ENCODE measurements at regions not wholly inside any gene's neighbourhood (a gene's known extent, or its start where the extent isn't known, plus 50 kb on each side); places are given as distances from the start of the nearest gene placed in this dataset.
"Not testable (repeated sequence)": the region's sequence is repeated elsewhere in the genome, so short reads cannot be mapped to it uniquely, and the experiment has no call there.

DNA sequence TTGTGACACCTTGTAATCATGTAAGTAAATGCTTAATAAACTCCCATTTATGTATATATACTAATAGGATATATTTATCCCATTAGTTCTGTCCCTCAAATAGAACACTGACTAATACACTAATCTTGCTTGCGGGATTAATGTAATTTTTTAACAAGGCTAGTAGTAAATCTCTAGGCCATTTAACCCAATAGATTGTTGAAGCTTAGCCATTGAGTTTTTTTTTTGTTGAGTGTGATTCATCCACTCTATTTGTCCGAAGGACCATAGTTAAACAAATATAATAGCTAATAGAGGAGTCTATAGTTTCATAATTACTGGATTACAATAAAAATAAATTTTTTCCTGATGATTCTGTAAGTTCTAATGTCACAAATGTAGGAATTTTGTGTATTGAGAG is 474.4 kb downstream of the CDH9 start:
- FAIRE-seq: no peak
- DNase-seq (ENCODE audit: low spot score in 2 of 2): no peak

DNA sequence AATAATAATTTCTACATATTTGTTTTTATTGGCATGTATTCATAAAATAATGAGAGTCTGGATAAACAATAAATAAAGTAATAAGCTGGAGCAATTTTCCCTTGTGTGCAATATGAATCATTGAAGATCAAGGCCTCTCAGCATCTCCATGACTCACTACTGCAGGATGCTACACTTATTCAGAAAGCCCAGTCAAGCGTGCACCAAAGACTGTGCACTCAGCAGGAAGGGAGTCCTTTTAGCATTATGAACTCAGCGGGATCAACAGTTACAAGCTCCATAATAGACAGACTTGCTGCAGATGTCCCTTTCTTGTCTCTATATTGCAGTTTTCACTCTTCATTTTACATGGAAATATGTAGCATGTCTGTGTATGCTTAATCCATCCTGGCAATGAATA is 485.3 kb downstream of the CDH9 start:
- FAIRE-seq (no peak), DNase-seq (ENCODE audit: low spot score in 2 of 2) (no peak)

DNA sequence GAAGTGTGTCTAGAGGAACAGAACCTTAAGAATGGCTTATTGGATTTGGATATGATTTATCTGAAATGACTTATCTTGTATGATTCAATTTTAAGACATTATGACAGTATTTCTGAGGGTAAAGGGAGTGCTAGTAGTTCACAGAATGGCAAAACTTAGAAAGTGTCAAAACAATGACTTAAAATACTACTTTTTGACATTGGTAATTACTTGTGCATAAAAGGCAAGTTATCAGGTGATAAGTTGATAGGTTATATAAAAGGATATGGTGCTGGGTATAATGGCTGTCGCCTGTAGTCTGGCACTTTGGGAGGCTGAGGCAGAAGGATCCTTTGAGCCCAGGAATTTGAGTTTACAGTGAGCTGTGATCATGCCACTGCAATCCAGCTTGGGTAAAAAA is 494.4 kb downstream of the CDH9 start:
- FAIRE-seq: no peak

DNA sequence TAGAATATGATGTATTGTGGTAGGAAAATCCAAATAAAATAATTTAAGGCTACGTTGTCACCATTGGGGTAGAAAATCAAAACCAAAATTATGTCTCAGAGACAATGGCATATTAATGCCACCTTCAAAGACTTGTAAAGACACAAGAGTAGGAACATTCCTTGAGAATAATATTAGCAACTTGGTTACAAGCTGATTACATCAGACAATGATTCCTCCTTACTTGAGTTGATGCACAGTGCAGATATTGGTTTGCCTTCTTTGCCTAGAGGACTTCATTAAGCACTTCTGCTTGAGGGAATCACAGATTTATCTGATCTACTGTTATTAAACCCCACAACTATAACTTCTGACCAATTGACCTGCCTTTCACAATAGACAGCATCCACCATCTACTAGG is 500.2 kb downstream of the CDH9 start:
- FAIRE-seq (no peak), DNase-seq (ENCODE audit: low spot score in 2 of 2) (no peak)

More for the DNA sequence above, 494.4 kb downstream of the CDH9 start:
- DNase-seq (ENCODE audit: low spot score in 2 of 2): no peak

DNA sequence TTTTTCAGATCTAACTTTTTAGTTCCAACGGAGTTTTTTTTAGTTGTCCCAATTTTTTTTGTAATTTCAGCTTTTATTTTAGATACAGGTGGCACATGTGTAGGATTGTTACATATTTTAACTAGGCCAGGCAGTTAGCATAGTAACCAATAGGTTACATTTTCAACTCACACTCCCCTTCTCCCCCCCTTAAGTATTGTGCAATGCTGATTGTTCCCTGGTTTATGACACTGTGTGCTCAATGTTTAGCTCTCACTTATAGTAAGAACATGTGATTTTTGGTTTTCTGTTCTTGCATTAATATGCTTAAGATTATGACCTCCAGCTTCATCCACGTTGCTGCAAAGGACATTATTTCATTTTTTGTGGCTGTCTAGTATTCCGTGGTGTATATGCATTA is 503.2 kb downstream of the CDH9 start:
- DNase-seq (ENCODE audit: low spot score in 2 of 2): no peak
- no peak for FAIRE-seq

DNA sequence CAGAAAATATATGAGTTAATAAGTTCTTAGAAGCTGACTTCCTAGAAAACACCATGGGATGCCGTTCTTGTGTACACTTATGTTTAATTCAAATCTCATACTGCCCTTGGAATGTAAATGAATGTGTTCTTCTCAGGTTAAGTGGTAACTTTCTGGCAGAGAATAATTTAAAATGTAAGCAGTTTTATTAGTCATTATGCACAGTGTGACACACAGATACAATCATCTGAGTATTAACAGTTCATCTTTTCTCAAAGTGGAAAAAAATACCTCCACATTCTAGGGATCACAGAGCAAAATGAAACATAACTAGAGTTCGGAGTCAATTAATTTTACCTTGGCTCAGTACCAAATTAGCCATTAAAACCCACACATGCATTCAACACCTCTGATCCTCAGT is 508.1 kb downstream of the CDH9 start:
- DNase-seq (ENCODE audit: low spot score in 2 of 2): no peak
- FAIRE-seq: no peak

DNA sequence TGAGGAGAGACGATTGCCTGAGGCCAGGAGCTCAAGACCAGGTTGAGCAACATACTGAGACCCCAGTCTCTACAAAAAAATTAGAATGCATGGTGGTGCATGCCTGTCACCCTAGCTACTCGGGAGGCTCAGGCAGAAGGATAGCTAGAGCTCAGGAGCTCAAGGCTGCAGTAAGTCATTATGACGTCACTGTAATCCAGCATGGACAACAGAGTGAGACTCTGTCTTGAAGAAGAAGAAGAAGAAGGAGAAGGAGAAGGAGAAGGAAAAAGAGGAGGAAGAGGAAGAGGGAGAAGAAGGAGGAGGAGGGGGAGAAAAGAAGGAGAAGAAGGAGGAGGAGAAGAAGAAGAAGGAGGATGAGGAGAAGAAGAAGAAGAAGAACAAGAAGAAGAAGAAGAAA is 519.1 kb downstream of the CDH9 start:
- no peak for DNase-seq (ENCODE audit: low spot score in 2 of 2)
- no peak for FAIRE-seq

DNA sequence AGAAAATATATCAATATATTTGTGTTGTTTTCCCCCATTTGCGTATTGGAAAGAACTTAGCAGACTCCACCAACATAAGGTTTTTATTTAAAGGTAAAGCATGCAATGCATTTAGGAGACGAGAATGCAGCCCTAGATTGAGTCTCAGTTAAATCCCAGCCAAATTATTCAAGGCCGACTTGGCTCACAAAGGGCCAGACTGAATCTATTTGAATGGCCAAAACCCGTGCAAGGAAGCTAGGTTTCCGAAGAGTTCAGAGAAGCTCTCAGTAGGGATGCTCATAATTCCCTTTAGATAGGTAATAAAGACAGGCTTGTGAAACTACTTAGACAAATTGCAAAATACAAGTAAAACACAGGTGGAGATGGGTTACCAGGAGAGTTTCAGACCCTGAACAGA is 520.3 kb downstream of the CDH9 start:
- DNase-seq (ENCODE audit: low spot score in 2 of 2): no peak

DNA sequence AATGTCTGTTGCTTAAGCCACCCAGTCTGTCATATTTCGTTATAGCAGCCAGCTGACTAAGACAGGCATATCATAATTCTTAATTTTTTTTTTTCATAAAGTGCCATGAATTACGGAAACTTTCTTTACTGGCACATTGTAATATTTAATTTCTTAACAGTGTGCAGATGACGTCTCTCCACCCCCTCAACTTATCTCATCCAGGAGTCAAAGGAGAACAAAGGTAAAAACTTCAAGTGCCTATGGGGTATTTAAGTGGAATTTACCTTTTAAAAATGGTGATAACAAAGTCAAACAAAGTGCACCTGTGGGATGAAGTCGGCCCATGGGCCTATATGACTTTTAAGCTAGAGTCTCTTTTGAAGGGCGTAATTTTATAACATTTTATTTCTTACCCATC is 539.4 kb downstream of the CDH9 start:
- DNase-seq (ENCODE audit: low spot score in 2 of 2) (no peak), FAIRE-seq (no peak)

More for the DNA sequence above, 520.3 kb downstream of the CDH9 start:
- FAIRE-seq: no peak

DNA sequence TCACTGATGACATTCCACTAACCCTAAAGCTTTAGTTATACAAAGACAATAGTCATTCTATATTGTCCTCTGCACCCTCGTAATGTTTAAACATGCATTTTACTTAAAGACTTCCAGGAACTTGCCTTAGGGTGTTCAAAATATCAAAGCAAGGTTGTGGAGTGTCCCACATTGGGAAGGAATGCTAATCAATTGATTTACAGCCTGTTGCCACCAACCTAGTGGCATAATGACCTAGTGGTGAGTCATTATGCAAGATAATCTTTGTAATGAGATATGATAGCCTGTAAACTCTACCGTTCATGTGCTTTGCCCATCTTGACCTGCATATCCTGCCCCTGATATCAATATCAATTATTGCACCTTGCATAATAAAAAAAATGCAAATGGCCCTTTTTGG is 542.9 kb downstream of the CDH9 start:
- no peak for FAIRE-seq
- no peak for DNase-seq (ENCODE audit: low spot score in 2 of 2)

DNA sequence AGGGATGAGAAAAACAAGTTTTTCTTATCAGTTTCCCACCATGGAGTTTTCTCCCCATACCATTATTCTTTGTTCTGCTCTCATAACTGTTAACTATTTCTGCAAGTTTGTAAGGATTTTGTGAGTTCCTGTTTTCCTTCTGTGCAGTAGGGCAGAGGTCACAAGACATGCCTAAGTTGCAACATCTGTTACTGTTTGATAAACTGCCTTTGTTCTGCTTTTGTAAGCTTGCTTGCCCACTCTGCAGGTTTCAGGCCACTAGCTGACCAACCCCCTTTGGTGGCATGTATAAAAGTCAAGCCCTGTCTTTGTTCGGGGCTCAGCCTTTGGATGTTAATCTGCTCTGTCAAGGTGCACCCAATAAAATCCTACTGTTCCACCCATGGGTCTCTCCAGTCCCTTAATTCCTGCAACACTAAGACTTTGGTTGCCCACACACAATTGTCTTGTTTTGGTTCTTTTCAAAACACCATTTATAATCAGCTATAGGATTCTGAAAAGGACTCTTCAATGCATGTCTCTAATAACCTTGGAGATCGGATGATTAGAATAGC is 545.4 kb downstream of the CDH9 start:
- no peak for FAIRE-seq
- no peak for DNase-seq (ENCODE audit: low spot score in 2 of 2)

DNA sequence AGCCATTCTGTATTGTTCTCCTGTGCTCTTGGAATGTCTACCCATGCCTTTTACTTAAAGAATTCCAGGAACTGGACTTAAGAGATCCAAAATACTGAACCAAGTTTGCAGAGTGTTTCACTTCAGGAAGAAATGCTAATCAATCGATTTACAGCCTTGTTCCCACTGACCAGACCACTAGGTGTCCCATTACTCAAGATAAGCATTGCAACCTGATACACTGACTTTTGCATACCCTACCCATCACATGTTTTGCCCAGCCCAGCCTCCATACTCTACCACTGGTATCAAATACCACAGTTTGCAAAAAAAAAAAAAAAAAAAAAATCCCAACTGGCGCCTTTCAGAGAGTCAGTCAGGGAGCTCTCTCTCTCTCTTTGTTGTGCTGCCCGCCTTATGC is 550.8 kb downstream of the CDH9 start:
- FAIRE-seq (no peak), DNase-seq (ENCODE audit: low spot score in 2 of 2) (no peak)

DNA sequence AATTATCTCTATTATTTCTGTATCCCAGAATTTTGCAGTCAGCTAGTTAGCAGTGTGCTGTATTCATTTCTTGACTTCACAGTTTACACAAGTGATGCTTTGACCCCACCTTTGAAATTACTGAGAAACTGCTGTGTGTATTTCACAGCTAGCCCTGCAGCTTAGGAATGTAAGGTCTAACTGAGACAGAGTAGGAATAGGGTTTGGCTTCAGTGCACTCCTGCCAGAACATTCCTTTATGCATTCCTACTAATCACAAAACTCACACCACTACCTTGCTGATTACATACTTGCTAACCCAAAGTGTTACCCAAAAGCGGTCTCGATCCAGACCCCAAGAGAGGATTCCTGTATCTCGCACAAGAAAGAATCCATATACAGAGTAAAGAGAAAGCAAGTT is 551.8 kb downstream of the CDH9 start:
- FAIRE-seq (no peak), DNase-seq (ENCODE audit: low spot score in 2 of 2) (no peak)

DNA sequence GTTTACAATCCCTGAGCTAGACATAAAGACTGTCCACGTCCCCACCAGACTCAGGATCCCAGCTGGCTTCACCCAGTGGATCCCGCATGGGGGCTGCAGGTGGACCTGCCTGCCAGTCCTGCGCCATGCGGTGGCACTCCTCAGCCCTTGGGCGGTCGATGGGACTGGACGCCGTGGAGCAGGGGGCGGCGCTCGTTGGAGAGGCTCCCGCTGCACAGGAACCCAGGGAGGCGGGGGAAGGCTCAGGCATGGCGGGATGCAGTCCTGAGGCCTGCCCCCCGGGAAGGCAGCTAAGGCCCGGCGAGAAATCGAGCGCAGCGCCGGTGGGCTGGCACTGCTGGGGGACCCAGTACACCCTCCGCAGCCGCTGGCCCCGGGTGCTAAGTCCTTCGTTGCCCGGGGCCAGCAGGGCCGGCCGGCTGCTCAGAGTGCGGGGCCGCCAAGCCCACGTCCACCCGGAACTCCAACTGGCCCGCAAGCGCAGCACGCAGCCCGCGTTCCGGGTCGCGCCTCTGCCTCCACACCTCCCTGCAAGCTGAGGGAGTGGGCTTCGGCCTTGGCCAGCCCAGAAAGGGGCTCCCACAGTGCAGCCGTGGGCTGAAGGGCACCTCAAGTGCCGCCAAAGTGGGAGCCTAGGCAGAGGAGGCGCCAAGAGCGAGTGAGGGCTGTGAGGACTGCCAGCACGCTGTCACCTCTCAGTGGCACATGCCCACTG is 553.1 kb downstream of the CDH9 start:
- FAIRE-seq; DNase-seq (ENCODE audit: low spot score in 2 of 2): not testable (repeated sequence)

DNA sequence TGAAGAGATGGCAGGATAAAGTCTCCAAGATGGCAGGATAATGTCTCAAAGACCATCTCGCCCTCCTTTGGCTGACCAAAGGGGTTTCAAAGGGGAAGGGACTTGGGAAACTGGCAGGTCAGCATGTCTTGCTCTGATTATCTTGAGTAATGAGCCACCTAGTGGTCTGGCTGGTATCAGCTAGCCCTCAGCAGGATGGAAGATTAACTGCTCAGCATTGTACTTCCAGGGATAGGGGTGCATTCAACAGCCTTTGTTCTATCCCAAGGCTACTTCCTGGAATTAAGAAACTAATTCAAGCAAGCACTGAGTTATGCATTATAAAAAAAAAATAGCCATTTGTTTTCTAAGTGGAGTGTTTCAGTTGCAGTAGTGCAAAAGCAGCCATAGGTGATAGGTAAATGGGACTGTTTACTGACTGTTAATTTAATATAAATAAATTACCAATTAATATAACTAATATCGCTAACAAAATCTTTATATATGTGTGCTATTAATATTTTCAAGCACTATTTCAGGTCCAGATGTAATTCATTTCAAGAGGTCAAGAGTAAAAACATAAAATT is 555.5 kb downstream of the CDH9 start:
- FAIRE-seq: no peak
- peak; percentile 48 to 57 for DNase-seq (ENCODE audit: low spot score in 2 of 2)

DNA sequence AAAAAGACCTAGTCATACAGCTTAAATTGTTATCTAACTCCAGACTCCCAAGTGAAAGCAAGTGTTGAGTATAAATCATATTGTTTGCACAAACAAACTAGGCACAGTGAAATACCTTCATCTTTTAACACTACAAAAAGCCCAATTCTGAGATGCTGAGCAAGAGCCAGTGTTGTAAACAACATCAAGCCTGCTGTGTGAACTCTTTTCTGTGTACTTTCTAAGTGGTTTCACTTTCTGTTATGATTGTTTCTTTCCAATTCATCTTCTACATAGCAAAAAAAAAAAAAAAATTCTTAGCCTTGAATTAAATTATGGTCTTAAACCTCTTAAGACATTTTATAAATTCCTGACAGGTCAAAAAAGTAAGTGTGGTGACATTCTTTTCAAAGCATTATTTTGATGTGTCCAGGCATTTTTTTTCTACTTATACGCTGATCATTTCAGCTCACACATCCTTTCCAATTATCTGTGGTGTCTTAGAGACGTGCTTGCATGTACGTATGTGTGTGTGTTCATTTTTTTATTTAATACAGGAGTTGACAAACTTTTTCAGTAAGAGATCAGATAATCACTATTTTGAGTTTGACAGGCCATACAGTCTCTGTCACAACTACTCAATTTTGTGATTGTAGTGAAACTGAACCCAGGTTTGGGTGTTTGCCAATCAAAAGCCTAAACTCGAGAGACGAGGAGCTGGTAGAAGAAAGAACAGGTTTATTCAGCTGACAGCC is 556.1 kb downstream of the CDH9 start:
- DNase-seq (ENCODE audit: low spot score in 2 of 2) (no peak), FAIRE-seq (no peak)

DNA sequence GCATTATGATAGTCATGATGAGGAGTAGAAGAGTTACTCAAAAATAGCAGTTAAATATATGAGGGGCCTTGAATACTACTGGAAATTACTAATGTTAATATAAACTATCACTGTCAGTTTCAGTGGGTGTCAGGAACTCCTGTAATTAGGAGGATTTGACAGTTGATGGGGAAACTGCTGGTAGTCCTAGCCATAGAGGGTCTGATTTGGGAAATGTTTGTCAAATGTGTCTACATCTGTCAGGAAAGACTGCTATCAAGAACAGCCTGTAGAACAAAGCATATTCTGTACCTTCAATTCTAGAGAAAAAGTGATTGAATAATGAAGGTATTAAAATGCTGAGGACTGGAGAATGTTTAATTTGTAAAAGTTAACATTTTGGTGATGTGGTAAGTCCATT is 567.9 kb downstream of the CDH9 start:
- FAIRE-seq: no peak
- no peak for DNase-seq (ENCODE audit: low spot score in 2 of 2)

DNA sequence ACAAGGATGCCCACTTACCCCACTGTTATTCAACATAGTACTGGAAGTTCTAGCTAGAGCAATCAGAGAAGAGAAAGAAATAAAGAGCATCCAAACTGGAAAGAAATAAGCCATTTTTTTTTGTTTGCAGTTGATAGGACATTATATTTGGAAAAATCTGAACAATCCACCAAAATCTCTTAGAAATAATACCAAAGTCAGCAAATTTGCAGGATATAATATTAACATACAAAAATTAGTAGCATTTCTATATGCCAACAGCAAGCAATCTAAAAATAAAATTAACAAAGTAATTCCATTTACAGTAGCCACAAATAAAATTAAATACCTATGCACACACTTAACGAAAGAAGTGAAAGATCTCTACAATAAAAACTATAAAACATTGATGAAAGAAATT is 599.3 kb downstream of the CDH9 start:
- DNase-seq (ENCODE audit: low spot score in 2 of 2) (no peak), FAIRE-seq (no peak)

DNA sequence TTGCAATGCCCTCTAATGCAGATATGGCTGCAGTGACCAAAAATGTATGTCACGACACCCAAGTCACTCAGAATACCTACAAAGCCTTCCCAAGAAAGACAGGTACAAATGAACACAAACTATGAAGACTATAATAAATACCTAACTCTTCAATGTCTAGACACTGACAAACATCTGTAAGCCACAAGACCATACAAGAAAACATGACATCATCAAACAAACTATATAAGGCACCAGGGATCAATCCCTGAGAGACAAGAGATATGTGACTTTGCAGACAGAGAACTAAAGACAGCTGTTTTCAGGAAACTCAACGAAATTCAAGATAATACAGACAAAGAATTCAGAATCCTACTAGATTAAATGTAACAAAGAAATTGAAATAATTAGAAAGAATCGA is 603.7 kb downstream of the CDH9 start:
- DNase-seq (ENCODE audit: low spot score in 2 of 2): no peak
- FAIRE-seq: no peak

DNA sequence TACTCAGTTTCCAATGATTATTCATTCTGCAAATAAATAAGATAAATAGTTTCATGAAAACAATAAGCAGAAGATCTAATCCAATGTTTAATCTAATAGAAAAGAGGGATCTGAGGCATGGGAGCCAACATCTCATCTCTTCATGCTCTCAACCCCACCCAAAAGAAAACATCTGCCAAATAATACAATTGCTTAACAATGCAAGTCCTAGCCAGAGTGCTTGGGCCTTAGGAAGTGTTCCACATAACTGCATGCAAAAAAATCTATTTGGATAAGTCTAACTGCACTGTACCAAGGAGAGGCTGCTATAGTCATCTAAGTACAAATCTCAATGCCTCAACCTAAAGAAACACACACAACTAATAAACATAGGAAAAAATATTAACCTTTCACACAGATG is 606.0 kb downstream of the CDH9 start:
- no peak for DNase-seq (ENCODE audit: low spot score in 2 of 2)
- FAIRE-seq: no peak

DNA sequence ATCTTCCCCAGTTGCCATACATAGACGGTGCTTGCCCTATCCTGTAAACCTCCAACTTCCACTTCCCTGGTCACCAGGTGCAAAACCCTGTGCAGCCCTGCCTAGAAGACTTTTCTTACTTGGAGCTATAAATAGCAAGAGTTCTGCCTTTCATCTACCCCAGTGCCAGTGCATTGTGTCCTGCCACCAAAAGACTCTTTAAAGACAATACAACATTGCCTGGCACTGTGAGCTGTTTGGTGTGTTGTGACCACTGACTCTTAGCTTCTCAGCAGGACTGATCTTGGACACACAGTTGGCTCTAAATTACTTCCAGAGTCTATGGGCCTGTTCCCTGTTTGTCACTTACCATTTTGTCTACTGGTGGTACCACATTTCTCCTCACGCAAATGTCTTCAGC is 608.1 kb downstream of the CDH9 start:
- no peak for FAIRE-seq

DNA sequence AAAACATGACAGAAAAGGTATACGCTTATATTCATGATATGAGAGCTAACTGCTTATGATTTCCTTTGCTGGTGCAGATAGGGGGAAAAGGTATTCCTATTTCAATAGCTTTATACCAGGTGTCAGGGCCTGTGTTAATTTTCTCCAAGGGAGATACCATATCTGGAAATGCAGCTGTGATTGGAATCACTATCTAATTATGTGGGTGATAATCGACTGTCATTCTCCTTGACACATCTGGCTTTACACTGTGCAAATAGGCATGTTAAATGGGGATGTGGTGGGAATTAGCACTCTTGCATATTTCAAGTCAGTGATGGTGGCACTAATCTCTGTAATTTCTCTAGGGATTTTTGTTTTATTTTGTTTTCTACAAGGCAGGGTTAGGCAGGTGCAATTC is 611.1 kb downstream of the CDH9 start:
- DNase-seq (ENCODE audit: low spot score in 2 of 2) (no peak), FAIRE-seq (no peak)

More for the DNA sequence above, 608.1 kb downstream of the CDH9 start:
- DNase-seq (ENCODE audit: low spot score in 2 of 2): no peak
